ENCODE measurements at regions not wholly inside any gene's neighbourhood (a gene's known extent, or its start where the extent isn't known, plus 50 kb on each side); places are given as distances from the start of the nearest gene placed in this dataset.

DNA sequence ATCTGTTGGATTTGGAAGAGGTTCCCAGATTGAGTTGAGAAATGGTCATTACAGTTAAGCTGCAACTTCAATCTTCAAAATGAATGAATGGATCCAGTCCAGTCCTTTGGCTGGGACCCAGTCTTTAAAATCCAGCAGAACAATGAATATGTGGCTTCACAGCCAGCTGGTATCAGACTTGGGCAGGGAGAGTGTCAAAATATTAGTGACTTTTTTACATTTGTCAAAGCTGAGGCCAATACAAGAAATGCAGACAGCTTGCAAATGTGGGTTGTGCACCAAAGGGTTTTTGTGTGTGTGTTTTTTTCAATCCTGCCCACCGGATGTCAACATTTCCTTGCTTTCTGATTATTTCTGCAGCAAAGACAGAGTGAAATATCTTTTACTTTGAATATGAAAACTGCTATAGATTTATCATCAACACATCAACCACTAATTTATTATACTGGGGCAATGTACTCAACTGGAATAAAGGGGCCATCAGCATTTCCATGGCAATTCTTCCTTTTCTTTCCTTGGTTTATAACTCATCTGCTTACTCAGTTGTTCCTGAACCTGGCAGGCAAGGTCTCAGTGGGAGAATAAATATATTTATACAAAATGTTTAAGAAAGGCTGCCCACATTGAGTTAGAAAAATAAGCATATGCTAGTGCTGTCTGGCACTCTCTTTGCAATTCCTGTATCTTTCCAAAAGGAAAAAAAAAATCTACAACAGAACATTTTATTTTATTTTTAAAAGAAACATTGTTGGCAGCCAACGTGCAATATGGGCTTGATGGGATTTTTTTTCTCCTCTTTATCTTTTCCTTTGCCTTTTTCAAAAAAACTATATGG, 491.6 kb upstream of the C1orf87 start:
- Mint-ChIP-seq H3K27me3 (ENCODE audit: low read depth) (no peaks in the 10 kb centered on the region; the same call in 1 of the 2 replicates), H3K36me3 (ENCODE audit: insufficient read depth in 1 of 3, low read depth in 3 of 3) (no peaks in the 10 kb centered on the region), H3K4me1 (no peaks in the 10 kb centered on the region), H3K9me3 (no peaks in the 10 kb centered on the region), H3K4me3 (no peak overlapping the region), H3K27ac (no peak overlapping the region)
- no peak overlapping the region for H2BK12ac ChIP-seq (ENCODE audit: insufficient read length, low read depth, low read length)
- H3K27ac ChIP-seq (ENCODE audit: insufficient read length, low read depth, low read length) = no peak overlapping the region
- no peak overlapping the region for H4K5ac ChIP-seq (ENCODE audit: insufficient read length, low read depth, low read length)
- H3K14ac ChIP-seq (ENCODE audit: insufficient read depth, low read length) = no peak overlapping the region
- no peak overlapping the region for H2AFZ ChIP-seq (ENCODE audit: low read length)
- no peaks in the 10 kb centered on the region for H3K79me2 ChIP-seq (ENCODE audit: insufficient read depth, low read length)
- H3K9ac ChIP-seq (ENCODE audit: extremely low read depth, insufficient read length, low read length) = no peak overlapping the region
- no peaks in the 10 kb centered on the region for H3K4me1 ChIP-seq (ENCODE audit: insufficient read depth, low read length)
- H2BK15ac ChIP-seq (ENCODE audit: low read depth, low read length) = no peak overlapping the region
- DNase-seq = no peak
- no peak overlapping the region for H3K4ac ChIP-seq (ENCODE audit: low read depth, low read length)
- H2BK20ac ChIP-seq (ENCODE audit: low read depth, low read length, poor library complexity, severe bottlenecking) = no peak overlapping the region
- no peak overlapping the region for H3K23ac ChIP-seq (ENCODE audit: insufficient read length, low read depth, low read length)
- H4K91ac ChIP-seq (ENCODE audit: insufficient read length, low read depth, low read length) = no peak overlapping the region
- no peak overlapping the region for H2BK120ac ChIP-seq (ENCODE audit: low read depth, low read length, poor library complexity, severe bottlenecking)
- no peak overlapping the region for H3K18ac ChIP-seq (ENCODE audit: insufficient read length, low read depth, low read length)
- H4K8ac ChIP-seq (replicated peaks; ENCODE audit: insufficient read length, low read depth, low read length) = no peak overlapping the region
- no peaks in the 10 kb centered on the region for H3K9me3 ChIP-seq (ENCODE audit: control insufficient read depth, low read depth, low read length)
- H3K79me1 ChIP-seq (ENCODE audit: insufficient read depth, low read depth, low read length, poor library complexity, severe bottlenecking) = no peaks in the 10 kb centered on the region
- no peaks in the 10 kb centered on the region for H4K20me1 ChIP-seq (ENCODE audit: control insufficient read depth, insufficient read depth, insufficient read length)
- no CpG with 5 or more reads among the region's 2 CpGs for WGBS (ENCODE audit: extremely low coverage, insufficient read length, low lambda C conversion rate)
- no peak overlapping the region for H2BK5ac ChIP-seq (ENCODE audit: insufficient read length, low read length)
- no peak overlapping the region for H2AK5ac ChIP-seq (ENCODE audit: insufficient read length, low read length)
- no peak overlapping the region for H3K4me2 ChIP-seq (ENCODE audit: insufficient read depth, insufficient read length, low read length)
- TF ChIP-seq, protein P1, sequence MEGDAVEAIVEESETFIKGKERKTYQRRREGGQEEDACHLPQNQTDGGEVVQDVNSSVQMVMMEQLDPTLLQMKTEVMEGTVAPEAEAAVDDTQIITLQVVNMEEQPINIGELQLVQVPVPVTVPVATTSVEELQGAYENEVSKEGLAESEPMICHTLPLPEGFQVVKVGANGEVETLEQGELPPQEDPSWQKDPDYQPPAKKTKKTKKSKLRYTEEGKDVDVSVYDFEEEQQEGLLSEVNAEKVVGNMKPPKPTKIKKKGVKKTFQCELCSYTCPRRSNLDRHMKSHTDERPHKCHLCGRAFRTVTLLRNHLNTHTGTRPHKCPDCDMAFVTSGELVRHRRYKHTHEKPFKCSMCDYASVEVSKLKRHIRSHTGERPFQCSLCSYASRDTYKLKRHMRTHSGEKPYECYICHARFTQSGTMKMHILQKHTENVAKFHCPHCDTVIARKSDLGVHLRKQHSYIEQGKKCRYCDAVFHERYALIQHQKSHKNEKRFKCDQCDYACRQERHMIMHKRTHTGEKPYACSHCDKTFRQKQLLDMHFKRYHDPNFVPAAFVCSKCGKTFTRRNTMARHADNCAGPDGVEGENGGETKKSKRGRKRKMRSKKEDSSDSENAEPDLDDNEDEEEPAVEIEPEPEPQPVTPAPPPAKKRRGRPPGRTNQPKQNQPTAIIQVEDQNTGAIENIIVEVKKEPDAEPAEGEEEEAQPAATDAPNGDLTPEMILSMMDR (conservative IDR thresholded peaks at IDR 0.05) = 0 out of 3 replicates have a peak, but pooled peaks have one; percentile 17
- no peak overlapping the region for H3K56ac ChIP-seq (ENCODE audit: insufficient read length, low read depth, low read length)
- H3T11ph ChIP-seq (ENCODE audit: low read length) = no peak overlapping the region
- H3K27me3 ChIP-seq (ENCODE audit: insufficient read depth, low read length) = no peaks in the 10 kb centered on the region
- H3K23me2 ChIP-seq (ENCODE audit: insufficient read length, low read depth, low read length, poor library complexity, severe bottlenecking) = no peaks in the 10 kb centered on the region
